Activated effector memory CD4-positive, alpha-beta T cell treated with anti-CD3 and anti-CD28 coated beads, Interleukin-2, amount 50 U/mL, for 16 hours (primary cell): ENCODE measurements at regions not wholly inside any gene's neighbourhood (a gene's known extent, or its start where the extent isn't known, plus 50 kb on each side); places are given as distances from the start of the nearest gene placed in this dataset.

Experiments
- DNase-seq: peaks from one replicate; pipeline ENCODE4 v3.0.0-alpha.2; 2020

GRCh38 chr7:144936314-144936713 is 100.5 kb upstream of the TPK1 start:
- no peak for DNase-seq

- no peak for DNase-seq
Observed at GRCh38 chr7:144910411-144910810, 74.6 kb upstream of the TPK1 start.

GRCh38 chr7:144908943-144909556 is 73.2 kb upstream of the TPK1 start:
- no peak for DNase-seq

- no peak for DNase-seq
Observed at GRCh38 chr7:144908324-144908723, 72.5 kb upstream of the TPK1 start.

DNA sequence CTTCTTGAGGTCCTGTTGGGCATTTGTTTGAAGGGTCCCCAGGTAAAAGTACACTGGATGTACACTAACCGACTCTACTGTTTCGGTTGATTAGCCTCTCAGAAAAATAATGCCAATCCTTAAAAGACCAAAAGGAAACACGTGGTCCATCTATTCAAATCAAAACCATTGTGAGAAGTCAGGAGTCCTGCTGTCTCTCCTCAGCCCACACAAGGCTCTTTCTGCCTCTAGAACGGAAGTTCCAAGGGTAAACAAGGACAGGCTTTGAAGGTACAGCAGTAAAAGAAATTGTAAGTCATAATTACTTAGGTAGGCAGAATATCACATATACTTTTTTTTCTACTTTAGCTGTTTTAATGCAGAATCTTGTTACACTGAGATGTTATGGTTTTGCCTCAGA is 71.7 kb upstream of the TPK1 start:
- DNase-seq = no peak

GRCh38 chr7:144903201-144903600 is 67.3 kb upstream of the TPK1 start:
- no peak for DNase-seq

- no peak for DNase-seq
Observed at GRCh38 chr7:144892761-144893160, 56.9 kb upstream of the TPK1 start.
